ENCODE measurements at regions not wholly inside any gene's neighbourhood (a gene's known extent, or its start where the extent isn't known, plus 50 kb on each side); places are given as distances from the start of the nearest gene placed in this dataset.

GRCh38 chr6:164419099-164419498 is 890.3 kb downstream of the C6orf118 start:
- Histone ChIP-seq H2AFZ (ENCODE audit: low read depth, low read length) (no peak overlapping the region), H3K9me2 (ENCODE audit: insufficient read depth, low read length) (no peaks in the 10 kb centered on the region), H3K4me3 (ENCODE audit: low read length) (no peak overlapping the region), H3K9me3 (ENCODE audit: low read length) (peaks cover 5% of the 10 kb centered on the region), H3K79me2 (replicated peaks; ENCODE audit: insufficient read depth, low read length) (no peaks in the 10 kb centered on the region), H3K4me2 (ENCODE audit: low read length) (no peak overlapping the region), H3K27me3 (ENCODE audit: insufficient read depth, low read depth, low read length) (no peaks in the 10 kb centered on the region), H3K36me3 (ENCODE audit: insufficient read depth, low read length) (no peaks in the 10 kb centered on the region), H3K27ac (ENCODE audit: low read length) (no peak overlapping the region), H3F3A (ENCODE audit: insufficient read depth, low read length, poor library complexity, severe bottlenecking) (no peaks in the 10 kb centered on the region), H4K20me1 (ENCODE audit: insufficient read depth) (no peaks in the 10 kb centered on the region), H3K9ac (ENCODE audit: low read length) (no peak overlapping the region)
- TF ChIP-seq CTCF (IDR thresholded peaks at IDR 0.05; ENCODE audit: poor library complexity, severe bottlenecking), result no peak
- TF ChIP-seq EP300 (conservative IDR thresholded peaks at IDR 0.05; ENCODE audit: poor library complexity, severe bottlenecking), result no peak
- no peak for TF ChIP-seq RAD21 (conservative IDR thresholded peaks at IDR 0.05)
- no peak for TF ChIP-seq MXI1 (conservative IDR thresholded peaks at IDR 0.05; ENCODE audit: poor library complexity, severe bottlenecking)
- no peak for TF ChIP-seq REST (IDR thresholded peaks at IDR 0.05; ENCODE audit: borderline replicate concordance)
- no peak for TF ChIP-seq TAF1 (IDR thresholded peaks at IDR 0.05; ENCODE audit: low read depth)
- no peak for TF ChIP-seq EZH2 (IDR thresholded peaks at IDR 0.05; ENCODE audit: borderline replicate concordance, insufficient read depth, low read length, poor library complexity, severe bottlenecking)
- no peak for TF ChIP-seq SMC3 (conservative IDR thresholded peaks at IDR 0.05; ENCODE audit: poor library complexity)
- TF ChIP-seq POLR2AphosphoS5 (IDR thresholded peaks at IDR 0.05), result no peak

- Histone ChIP-seq H3K79me2 (replicated peaks; ENCODE audit: insufficient read depth, low read length) (no peaks in the 10 kb centered on the region), H3K9me3 (ENCODE audit: low read length) (peaks cover 5% of the 10 kb centered on the region), H3K4me3 (ENCODE audit: low read length) (no peak overlapping the region), H4K20me1 (ENCODE audit: insufficient read depth) (no peaks in the 10 kb centered on the region), H3K9me2 (ENCODE audit: insufficient read depth, low read length) (no peaks in the 10 kb centered on the region), H3K4me2 (ENCODE audit: low read length) (no peak overlapping the region), H3K27ac (ENCODE audit: low read length) (no peak overlapping the region), H3K27me3 (ENCODE audit: insufficient read depth, low read depth, low read length) (no peaks in the 10 kb centered on the region), H2AFZ (ENCODE audit: low read depth, low read length) (no peak overlapping the region), H3F3A (ENCODE audit: insufficient read depth, low read length, poor library complexity, severe bottlenecking) (no peaks in the 10 kb centered on the region), H3K36me3 (ENCODE audit: insufficient read depth, low read length) (no peaks in the 10 kb centered on the region), H3K9ac (ENCODE audit: low read length) (no peak overlapping the region)
- no peak for TF ChIP-seq EP300 (conservative IDR thresholded peaks at IDR 0.05; ENCODE audit: poor library complexity, severe bottlenecking)
- no peak for TF ChIP-seq REST (IDR thresholded peaks at IDR 0.05; ENCODE audit: borderline replicate concordance)
- TF ChIP-seq EZH2 (IDR thresholded peaks at IDR 0.05; ENCODE audit: borderline replicate concordance, insufficient read depth, low read length, poor library complexity, severe bottlenecking), result no peak
- no peak for TF ChIP-seq MXI1 (conservative IDR thresholded peaks at IDR 0.05; ENCODE audit: poor library complexity, severe bottlenecking)
Measured at GRCh38 chr6:164418262-164418588, 891.2 kb downstream of the C6orf118 start.

All from neural cell (in vitro differentiated cells).